COLO668 (cell line): ENCODE measurements at regions not wholly inside any gene's neighbourhood (a gene's known extent, or its start where the extent isn't known, plus 50 kb on each side); places are given as distances from the start of the nearest gene placed in this dataset.
A peak's percentile ranks its signal among the peaks of the same experiment; 100 is the strongest.
"Not testable (repeated sequence)": the region's sequence is repeated elsewhere in the genome, so short reads cannot be mapped to it uniquely, and the experiment has no call there.

ENCODE experiments used
- DNase-seq: peaks from one replicate; lab custom pipeline; 2025; ENCODE audit not compliant: unreplicated experiment; lab: John Stamatoyannopoulos, UW

DNA sequence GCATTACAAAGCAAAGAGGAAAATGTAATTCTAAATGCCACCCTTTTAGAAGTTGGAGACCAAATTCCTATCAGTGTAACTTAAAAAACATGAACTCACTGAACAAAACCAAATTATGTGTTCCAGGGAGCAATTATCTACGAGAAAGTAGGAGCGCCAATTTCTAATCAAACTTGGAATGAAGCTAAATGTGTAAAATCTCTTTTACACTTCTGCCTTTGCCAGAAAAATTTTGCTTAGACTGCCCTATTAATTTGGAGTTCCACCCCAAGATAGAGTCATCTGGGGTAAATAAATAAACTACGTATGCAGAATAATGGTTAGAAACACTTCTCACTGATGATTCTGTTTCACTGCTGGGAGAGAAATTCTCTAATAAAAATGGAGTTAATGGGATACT lies 825.6 kb downstream of the MTRR start:
- no peak for DNase-seq

DNA sequence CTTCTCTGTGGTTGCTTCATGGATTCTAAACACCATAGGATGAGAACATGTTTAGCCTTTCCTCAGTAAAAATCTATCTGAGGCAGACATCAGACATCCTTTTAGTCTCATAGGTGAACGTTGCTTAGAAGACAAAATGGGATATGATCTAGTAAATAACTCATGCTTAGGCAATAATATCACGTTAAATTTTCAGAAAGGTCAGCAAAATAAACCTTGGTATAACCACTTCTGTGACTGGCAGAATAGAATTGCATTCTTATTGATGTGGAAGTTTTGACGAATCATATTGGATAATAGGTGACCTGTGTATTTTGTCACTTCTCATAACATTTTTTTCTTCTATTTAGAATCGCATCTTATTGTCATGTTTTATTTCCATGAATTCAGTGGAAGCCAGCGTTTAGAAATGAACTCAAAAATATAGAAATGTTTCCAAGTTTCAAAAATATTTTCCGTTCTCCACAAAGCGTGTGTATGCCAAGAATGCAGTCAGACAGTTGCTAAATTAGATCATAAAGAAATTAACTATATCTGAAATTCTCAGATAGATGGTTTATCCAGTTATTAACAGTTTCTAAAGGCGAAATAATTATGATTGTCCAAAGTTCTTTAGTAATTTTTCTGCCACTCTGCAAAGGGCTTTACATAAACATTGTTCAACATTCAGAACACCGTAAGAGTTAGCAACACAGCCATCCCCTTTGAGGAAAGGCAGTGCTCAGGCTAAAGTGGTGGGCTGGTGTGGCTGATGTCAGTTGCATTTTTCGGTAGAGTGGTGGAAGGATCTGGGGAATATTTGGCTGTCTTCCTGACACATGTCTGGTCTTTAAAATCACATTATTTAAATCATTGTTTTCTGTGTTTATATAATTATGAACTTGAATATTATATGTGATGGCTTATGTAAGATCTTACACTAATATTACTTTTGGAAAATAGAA lies 827.2 kb downstream of the MTRR start:
- no peak for DNase-seq

DNA sequence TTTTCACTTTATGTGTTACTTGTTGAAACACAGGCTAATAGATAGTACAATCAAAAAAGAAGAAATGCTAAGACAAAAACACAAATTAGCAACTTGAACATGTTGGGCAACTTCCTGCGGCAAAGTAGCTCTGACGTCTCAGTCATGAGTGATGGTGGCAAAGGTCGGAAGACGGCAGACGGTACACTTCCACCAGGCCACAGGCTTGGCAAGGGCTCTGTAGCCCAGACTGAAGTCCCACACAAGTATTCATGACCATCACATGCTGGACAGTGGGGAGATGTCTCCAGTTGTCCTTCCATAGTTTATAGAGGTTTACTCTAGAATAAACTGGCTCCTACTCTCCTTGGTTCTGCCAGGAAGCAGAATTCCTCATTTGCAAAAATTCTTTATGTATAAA lies 831.3 kb downstream of the MTRR start:
- no peak for DNase-seq

DNA sequence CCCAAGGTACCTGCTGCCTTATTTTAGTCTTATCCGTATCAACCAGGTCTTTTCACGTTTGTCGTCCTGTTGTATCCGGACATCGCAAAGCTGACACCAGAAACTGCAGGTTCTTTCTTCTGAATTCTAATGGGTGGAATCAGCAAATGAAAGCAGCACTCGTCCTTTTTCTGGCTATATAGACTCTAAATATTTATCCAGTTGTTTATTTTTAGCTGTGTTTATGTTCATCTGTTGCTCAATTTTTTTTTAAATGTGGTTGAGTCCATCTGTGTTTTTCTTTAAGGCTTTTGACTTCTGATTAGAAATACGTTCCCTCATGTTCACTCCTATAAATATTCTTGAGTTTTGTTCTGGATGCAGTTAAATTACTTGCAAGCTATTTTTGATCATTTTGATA lies 831.7 kb downstream of the MTRR start:
- no peak for DNase-seq

DNA sequence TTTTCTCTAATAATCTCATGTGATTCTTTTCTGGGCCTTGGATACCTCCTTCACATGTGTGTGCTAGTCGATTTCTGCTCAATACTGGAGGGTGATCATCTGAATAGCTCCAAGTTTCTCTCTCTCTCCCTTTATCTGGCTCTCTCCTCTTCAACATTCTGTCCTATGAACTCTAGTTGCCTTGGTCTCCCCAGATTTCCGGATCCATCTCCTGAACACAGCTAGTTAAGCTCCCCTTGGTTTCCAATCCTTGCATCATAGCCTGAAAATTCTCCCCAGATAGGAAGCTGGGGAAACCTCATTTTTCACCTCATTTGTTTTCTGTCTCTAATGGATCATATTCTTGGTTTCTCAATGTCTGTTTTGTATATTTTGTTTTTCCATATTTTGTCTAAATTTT lies 832.3 kb downstream of the MTRR start:
- DNase-seq: no peak

DNA sequence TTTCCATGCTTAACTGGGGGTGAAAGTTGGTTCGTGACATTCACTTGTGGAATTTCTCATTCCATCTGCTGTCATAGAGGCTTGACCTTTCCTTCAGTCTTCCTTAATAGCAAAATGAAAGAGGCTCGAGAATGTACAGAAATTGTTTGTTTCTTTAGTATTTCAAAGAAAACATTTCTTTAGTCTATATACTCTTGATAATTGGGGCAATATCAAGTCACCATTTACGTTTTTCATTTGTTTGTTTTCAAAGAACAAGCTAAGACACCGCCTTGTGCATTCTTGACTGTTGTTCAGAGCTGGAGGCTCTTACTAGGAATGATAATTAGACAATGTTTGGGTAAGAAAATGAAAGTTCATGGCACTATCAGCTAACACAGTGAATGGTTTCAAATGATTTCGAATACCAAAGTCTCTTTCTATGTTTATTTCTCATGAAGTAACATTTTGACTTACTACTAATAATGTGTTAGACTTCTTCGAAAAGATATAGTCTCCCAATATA lies 835.4 kb downstream of the SEMA5A start:
- DNase-seq: no peak

DNA sequence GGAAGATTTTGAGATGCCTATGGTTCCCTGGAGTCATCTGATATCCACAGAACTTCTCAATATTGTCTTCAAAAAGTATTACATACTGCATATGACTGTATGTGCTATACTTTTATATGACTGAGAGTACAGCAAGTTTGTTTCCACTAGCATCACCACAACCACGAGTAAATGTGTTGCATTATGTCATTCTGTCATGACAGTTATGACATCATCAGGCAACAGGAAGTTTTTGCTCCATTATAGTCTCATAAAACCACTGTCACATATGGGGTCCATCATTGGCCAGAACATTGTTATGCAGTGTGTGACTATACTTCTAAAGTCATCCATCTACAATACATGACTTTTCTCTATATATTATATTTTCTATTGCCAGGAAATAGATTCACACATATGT lies 831.7 kb downstream of the SEMA5A start:
- no peak for DNase-seq

DNA sequence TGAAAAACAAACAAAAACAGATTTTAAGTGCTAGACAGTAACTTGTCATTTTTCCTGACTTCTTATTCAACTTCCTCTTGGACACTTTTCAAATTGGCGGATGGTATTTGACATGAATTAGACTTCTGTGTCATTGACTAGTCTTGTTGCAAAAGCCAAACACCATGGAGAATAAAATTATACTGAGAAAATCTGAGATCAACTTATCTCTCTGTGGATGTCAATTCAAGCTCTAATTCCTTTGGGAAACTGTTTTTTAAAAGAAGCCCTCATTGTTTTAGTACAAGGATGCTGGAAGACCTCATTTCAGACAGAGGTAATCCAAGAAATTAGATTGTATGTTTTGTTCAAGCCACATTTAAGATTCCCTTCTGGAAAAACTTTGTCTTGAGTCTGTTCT lies 831.0 kb downstream of the SEMA5A start:
- DNase-seq: no peak

DNA sequence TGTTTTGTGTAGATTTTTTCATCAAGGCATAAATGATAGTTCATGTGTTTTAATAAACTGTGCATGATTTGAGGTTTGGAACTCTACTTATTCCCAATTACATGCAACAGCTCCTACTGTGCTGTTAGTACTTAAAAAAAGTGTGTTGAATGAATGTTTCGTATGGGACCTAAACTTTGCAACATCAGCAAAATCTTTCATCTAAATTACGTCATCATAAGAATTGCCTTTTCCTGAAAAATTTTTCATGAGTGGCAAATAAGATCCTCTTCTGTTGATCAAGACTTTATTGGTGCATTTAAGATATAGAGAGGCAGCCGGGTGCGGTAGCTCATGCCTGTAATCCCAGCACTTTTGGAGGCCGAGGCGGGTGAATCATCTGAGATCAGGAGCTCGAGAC lies 826.1 kb downstream of the SEMA5A start:
- DNase-seq: no peak

DNA sequence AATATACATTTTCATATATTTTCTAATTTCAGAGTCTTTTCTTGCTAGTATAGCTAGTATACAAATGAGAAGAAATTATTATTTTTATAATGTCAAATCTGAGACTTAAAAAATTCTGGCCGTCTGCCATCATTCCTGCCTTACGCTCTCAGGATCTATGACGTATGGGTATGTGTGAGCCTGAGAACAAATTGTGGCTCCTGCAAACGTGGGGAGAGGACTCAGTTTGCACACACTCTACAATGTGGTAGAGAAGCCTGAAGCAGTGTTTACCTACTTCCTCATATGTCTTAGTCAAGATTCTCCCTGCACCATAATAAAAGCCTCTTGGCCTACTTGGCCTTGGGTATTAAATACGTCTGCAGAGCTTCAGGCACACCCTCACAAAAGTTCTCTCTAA lies 825.4 kb downstream of the SEMA5A start:
- DNase-seq: no peak

DNA sequence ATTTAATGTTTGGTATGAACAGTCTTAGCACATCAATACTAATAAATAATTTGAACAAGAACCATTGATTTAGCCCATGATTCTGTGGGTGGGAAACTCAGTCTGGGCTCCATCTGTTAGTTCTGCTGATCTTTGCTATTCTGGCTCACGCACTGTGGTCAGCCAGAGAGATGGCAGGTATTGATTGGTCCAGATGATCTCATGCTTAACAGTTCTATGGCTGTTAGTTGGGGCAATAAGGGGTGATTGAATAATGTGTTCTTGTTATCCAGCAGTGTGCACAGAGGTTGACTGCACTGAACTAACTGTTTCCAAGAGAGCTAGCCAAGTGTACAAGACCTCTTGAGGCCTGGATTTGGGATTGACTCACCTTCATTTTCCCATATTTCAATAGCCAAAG lies 824.3 kb downstream of the SEMA5A start:
- DNase-seq: no peak

DNA sequence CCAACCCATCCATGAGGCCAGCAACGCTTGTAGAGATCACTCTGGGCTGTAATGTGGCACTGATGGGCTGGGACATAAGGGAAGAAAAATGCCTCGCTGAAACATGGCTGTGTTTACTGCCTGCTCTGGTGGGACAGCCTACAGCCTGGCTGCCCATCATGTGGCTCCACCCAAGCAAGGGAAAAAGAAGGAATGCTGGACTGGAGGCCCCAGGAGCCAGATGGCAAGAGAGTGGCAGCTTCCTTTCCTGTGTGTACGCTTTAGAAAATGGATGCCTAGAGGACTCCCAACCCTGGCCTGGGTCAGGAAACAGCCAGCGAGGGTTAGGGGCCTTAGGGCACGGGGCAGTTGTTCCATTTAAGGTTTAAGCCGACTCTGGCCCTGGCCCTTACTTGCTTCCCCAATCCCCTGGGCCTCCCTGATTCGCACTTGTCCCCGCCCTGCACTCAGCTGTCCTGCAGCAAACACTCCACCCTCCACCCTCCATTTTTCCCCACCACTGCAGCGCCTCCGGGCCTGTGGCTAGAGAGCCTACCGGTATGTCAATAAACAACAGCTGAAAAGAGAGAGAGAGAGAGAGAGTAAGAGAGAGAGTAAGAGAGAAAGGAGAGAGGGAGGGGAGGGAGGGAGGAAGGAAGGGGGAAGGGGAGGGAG lies 819.4 kb downstream of the SEMA5A start:
- peak; percentile 20 for DNase-seq

DNA sequence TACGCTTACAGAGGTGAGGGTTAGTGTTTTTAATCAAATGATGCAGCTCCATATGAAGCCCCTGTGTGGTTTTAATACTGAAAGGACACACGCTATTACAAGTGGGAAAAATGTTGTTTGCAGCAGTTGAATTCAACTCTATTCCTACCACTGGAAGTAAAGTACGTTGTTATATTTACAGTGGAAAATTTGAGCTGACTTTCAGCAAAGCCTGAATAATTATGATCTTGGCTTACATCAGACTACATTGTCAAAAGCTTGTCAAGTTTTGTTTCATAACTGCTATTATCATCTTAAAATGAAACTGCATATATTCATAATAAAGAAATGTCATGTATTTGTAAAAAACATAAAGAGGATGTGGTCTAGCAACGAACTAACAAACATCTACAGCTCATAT lies 818.5 kb downstream of the SEMA5A start:
- no peak for DNase-seq

DNA sequence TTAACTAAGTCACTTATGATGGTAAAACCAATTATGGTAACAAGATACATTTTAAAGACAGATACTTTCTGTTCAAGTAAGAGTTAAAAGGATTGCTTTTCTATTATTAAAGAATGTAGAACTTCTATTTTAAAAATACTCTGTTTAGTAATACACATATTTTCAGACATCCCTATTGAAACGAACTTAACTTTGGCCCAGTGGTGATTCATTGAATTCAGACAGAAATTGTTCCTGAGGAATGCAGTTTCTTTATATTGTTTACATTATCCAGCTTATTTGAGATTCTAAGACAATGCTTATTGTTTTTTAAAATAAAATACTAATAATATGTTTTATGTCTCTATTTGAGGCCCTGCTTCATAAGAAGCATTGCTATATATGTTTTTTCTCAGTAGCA lies 816.4 kb downstream of the SEMA5A start:
- DNase-seq: no peak

DNA sequence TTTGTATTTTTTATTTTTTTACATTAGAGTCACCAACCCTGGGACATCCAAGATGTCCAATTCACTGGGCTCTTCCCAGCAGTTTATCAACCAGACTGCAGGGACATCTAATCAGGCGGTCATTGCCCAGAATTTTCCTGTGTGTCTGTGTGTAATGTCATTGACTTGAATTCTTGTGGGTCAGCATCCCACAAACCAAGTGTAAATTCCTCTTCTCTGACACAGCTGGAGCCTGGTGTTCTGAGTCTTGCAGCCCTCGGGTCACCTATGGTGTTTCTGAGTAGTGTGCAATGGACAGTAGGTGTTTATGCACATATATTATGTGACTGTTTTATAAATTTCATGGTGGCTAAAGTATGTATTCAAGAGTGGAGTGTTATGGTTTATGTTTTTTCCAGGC lies 815.7 kb downstream of the SEMA5A start:
- DNase-seq: no peak

DNA sequence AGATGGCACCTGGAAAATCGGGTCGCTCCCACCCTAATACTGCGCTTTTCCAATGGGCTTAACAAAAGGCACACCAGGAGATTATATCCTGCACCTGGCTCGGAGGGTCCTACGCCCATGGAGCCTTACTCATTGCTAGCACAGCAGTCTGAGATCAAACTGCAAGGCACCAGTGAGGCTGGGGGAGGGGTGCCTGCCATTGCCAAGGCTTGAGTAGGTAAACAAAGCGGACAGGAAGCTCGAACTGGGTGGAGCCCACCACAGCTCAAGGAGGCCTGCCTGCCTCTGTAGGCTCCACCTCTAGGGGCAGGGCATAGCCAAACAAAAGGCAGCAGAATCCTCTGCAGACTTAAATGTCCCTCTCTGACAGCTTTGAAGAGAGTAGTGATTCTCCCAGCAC lies 814.8 kb downstream of the SEMA5A start:
- DNase-seq: not testable (repeated sequence)

DNA sequence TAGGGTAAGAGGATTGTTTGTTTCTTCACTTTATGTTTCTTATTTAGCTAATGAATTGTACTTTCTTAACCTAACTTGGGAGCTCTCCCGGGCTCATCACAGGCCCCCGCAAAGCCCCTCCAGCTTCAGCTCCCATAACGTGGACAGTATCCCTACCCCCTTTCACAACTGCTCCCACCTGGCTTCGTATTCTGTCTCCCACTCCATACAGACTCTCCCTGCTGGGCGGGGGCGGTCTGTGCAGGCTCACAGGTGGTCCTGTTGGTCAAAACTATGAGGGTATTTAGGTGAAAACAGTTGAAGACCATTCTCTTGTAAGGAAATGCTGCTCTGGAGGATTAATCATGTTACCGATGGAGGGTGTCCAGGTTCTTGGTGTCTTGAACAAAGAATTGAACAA lies 805.3 kb downstream of the SEMA5A start:
- DNase-seq: no peak

DNA sequence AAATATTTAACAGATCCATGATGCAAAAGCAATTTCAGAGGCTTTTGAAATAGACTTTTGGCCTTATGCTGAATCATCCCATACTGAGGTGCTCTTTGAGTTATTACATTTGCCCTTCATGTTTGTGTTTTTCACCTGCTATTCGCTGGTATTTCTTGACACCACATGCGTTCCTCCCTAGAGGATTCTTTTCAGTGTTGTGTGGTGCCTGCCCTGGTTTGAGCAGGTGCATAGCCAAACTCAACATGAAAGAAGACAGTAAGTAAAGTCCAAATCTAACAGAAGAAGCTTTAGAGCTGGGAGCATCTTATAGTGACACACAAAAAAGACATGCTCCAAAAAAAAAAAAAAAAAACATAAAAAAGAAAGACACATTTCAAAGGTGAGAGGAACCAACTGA lies 796.3 kb downstream of the SEMA5A start:
- no peak for DNase-seq

DNA sequence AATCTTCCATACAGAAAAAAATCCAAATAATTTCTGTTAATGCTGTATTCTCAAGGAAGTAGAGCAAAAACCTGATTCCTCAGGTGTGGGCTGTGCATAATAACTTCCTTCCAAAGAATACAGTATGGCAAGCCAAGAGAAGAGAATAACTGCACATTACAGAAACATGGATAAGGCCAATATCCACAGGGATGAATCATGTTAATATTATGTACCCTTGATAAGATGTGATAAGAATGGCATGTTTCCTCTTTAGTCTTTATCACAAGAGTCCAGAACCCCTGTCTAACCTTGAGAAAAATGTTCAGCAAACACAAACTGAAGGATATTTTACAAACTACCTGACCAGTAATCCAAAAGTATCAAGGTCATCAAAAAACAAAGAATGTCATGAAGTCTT lies 795.8 kb downstream of the SEMA5A start:
- no peak for DNase-seq

DNA sequence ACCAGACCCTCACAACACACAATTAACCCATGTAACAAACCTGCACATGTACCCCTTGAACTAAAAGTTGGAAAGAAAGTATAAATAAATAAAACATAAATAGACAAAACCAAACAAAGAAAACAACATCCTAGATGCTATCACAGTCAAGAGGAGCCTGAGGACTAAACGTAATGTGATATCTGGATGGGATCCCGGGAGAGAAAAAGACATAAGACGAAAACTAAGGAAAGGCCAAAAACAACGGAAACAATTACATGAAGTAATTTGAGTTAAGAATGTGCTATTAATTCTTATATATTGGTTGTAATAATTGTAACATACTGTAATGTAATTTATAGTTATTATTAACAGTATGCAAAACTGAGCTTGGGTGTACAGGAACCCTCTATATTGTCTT lies 793.9 kb downstream of the SEMA5A start:
- DNase-seq: no peak

DNA sequence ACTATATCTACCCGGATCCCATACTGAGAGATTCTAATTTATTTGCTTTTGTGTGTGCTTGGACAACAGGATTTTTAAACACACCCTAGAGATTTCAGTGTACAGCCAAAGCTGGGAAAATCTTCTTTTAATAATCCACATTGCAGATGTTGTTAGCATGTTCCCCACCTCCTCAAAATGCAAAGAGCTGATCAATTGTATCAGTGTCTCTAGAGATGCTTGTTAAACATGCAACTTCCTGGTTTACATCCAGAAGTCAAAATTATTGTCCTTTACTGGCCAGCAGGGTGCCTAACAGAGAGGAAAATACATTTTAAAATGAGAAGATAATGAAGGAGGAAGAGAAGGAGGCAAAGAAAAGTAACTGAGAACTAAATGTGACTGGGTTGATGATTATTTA lies 793.3 kb downstream of the SEMA5A start:
- no peak for DNase-seq

DNA sequence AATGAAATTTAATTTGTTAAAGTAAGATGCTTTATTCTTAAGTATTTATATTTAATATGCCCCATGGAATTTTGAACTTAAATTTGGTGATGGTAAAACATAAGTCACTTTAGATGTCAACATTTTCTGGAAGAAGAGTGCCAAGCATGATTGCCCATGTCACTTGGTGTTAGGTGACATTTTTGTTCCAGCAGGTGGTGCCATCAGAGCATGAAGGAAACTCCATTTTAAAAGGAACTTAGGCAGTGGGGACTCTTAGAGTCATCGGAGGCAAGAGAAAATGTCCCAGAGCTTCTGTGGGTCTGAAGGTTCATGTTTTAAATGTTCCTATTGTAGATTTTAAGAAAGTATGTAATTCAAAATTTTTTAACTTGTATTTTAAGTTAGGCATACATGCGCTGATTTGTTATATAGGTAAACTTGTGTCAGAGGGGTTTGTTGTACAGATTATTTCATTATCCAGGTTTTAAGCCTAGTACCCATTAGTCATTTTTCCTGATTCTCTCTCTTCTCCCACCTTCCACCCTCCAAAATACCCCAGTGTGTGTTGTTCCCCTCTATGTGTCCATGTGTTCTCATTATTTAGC lies 789.3 kb downstream of the SEMA5A start:
- peak; percentile 10 for DNase-seq
